Endothelial cell of umbilical vein (primary cell): ENCODE measurements at regions not wholly inside any gene's neighbourhood (a gene's known extent, or its start where the extent isn't known, plus 50 kb on each side); places are given as distances from the start of the nearest gene placed in this dataset.

ENCODE experiments used
- BruUV-seq: library from RNA; stranded (reverse); fragments of 400-500 nt; replicated peaks from 2 replicates; lab custom pipeline; 2021; lab: Mats Ljungman, UMichigan
- CTCF ChIA-PET: fragments of 300-600, 350-600 bp; sonication (Branson Sonifier 250); formaldehyde crosslinking; loops from one replicate; lab custom pipeline; 2021; ENCODE audit warnings: antibody characterized with exemption, inconsistent platforms; lab: Charles Lee
- POLR2A ChIA-PET: fragments of 300-600, 350-600 bp; sonication (Branson Sonifier 250); formaldehyde crosslinking; loops from one replicate; lab custom pipeline; 2021; ENCODE audit warnings: antibody characterized with exemption, inconsistent platforms; lab: Charles Lee
- DNase-seq: peaks from one replicate; pipeline ENCODE4 v3.0.0-alpha.2; 2011; ENCODE audit warnings: low read depth, low spot score
- FAIRE-seq: peaks from 2 replicates; lab custom pipeline; 2011; peaks lifted over from hg19 to GRCh38; lab: Jason Lieb, UNC
- H2AFZ ChIP-seq: 2 replicates; pipeline ENCODE4 v1.6.0; 2012; ENCODE audit warnings: low read depth, low read length, control low read depth, inconsistent platforms
- H3K27ac ChIP-seq: 2 replicates; pipeline ENCODE4 v1.5.1; 2011; ENCODE audit warnings: low read depth, mild to moderate bottlenecking, control low read depth, low read length, moderate library complexity; ENCODE audit not compliant: insufficient read depth
- H3K27me3 ChIP-seq, 2 experiments: 2 replicates each; pipeline versions ENCODE4 v1.6.0 to v1.6.1; 2011; ENCODE audit warnings: low read length in 2 of 2, mixed read lengths in 1 of 2; ENCODE audit not compliant: control insufficient read depth in 2 of 2, insufficient read depth in 2 of 2
- H3K36me3 ChIP-seq, 2 experiments: 2 replicates in 1 of 2; 3 replicates in 1 of 2; pipeline ENCODE4 v1.5.1; 2011; ENCODE audit warnings: low read length in 2 of 2, mild to moderate bottlenecking in 1 of 2, moderate library complexity in 1 of 2; ENCODE audit not compliant: control insufficient read depth in 2 of 2, insufficient read depth in 2 of 2; ENCODE audit errors: extremely low read depth in 1 of 2
- H3K4me1 ChIP-seq: 3 replicates; pipeline ENCODE4 v1.5.1; 2011; ENCODE audit warnings: mild to moderate bottlenecking, low read length; ENCODE audit not compliant: control insufficient read depth, insufficient read depth; ENCODE audit errors: extremely low read depth
- H3K4me2 ChIP-seq: 2 replicates; pipeline ENCODE4 v1.6.1; 2011; ENCODE audit warnings: low read length, control low read depth, mixed read lengths; ENCODE audit not compliant: insufficient read depth
- H3K4me3 ChIP-seq, 3 experiments: fragments of 200-600 bp in 1 of 3; sonication (generic), shearing (Covaris generic) in 1 of 3; replicated peaks in 1 of 3; 2 replicates each; pipeline ENCODE4 v1.5.1; 2011 to 2016; ENCODE audit warnings: control low read depth in 3 of 3, low read length in 3 of 3, mild to moderate bottlenecking in 2 of 3, inconsistent platforms in 1 of 3, low read depth in 1 of 3, moderate library complexity in 1 of 3; ENCODE audit not compliant: insufficient read depth in 1 of 3
- H3K79me2 ChIP-seq: 2 replicates; pipeline ENCODE4 v1.6.0; 2012; ENCODE audit warnings: low read length, inconsistent platforms; ENCODE audit not compliant: control insufficient read depth, insufficient read depth
- H3K9ac ChIP-seq: replicated peaks from 2 replicates; pipeline ENCODE3; 2011; ENCODE audit warnings: low read length, control low read depth; ENCODE audit not compliant: insufficient read depth; ENCODE audit errors: extremely low read depth
- H3K9me1 ChIP-seq: replicated peaks from 3 replicates; pipeline ENCODE4 v1.6.0; 2011; ENCODE audit warnings: mild to moderate bottlenecking, low read length; ENCODE audit not compliant: control insufficient read depth, insufficient read depth; ENCODE audit errors: extremely low read depth
- H3K9me3 ChIP-seq: replicated peaks from 2 replicates; pipeline ENCODE4 v1.5.1; 2012; ENCODE audit warnings: low read length, inconsistent platforms; ENCODE audit not compliant: control insufficient read depth, insufficient read depth
- H4K20me1 ChIP-seq: replicated peaks from 2 replicates; pipeline ENCODE3; 2011; ENCODE audit warnings: mild to moderate bottlenecking, low read length; ENCODE audit not compliant: control insufficient read depth, insufficient read depth; ENCODE audit errors: extremely low read depth
- CTCF ChIP-seq, 2 donors: IDR thresholded peaks; 1 replicate in 1 of 2; 2 replicates in 1 of 2; pipeline ENCODE4 v1.5.1; 2011; ENCODE audit warnings: low read length in 2 of 2, mild to moderate bottlenecking in 2 of 2, moderate library complexity in 2 of 2, control low read depth in 1 of 2, inconsistent platforms in 1 of 2, low read depth in 1 of 2; ENCODE audit not compliant: insufficient read depth in 1 of 2; ENCODE audit errors: extremely low read depth in 1 of 2
- EZH2 ChIP-seq: IDR thresholded peaks from 2 replicates; pipeline ENCODE4 v1.6.1; 2012; ENCODE audit warnings: borderline replicate concordance, low read depth, mild to moderate bottlenecking, moderate library complexity, low read length, inconsistent platforms; ENCODE audit not compliant: severe bottlenecking
- FOS ChIP-seq: IDR thresholded peaks from 2 replicates; pipeline ENCODE4 v1.6.1; 2011; ENCODE audit warnings: mild to moderate bottlenecking, low read length, moderate library complexity, borderline replicate concordance; ENCODE audit not compliant: insufficient read depth
- GATA2 ChIP-seq: IDR thresholded peaks from 2 replicates; pipeline ENCODE4 v1.7.0; 2011; ENCODE audit warnings: low read depth, mild to moderate bottlenecking, moderate library complexity, mixed read lengths, low read length; ENCODE audit not compliant: insufficient read length, insufficient read depth
- JUN ChIP-seq: IDR thresholded peaks from 2 replicates; pipeline ENCODE4 v1.6.1; 2011; ENCODE audit warnings: borderline replicate concordance, low read depth; ENCODE audit not compliant: insufficient read length, insufficient read depth
- MAX ChIP-seq: IDR thresholded peaks from 2 replicates; pipeline ENCODE4 v1.6.1; 2011; ENCODE audit not compliant: insufficient read depth, insufficient read length
- MYC ChIP-seq: IDR thresholded peaks from one replicate; pipeline ENCODE4 v1.6.1; 2011; ENCODE audit warnings: mild to moderate bottlenecking, low read depth, low read length
- POLR2A ChIP-seq: IDR thresholded peaks from 2 replicates; pipeline ENCODE4 v1.6.1; 2012; ENCODE audit warnings: low read depth, mild to moderate bottlenecking, control low read depth, low read length
- POLR2AphosphoS5 ChIP-seq: IDR thresholded peaks from 2 replicates; pipeline ENCODE4 v1.6.1; 2012; ENCODE audit warnings: low read depth, mild to moderate bottlenecking, control low read depth, low read length, moderate library complexity; ENCODE audit not compliant: insufficient read depth
- dilution Hi-C: fragments of 300-500 bp; cut with MboI; formaldehyde crosslinking; loops from one replicate; pipeline ENCODE4 v1.15.0; 2019; ENCODE audit warnings: low sequenced_read_pairs; ENCODE audit not compliant: extremely low pct_ligation_motif_present
- intact Hi-C: fragments of 100-400 bp; cut with micrococcal nuclease; formaldehyde crosslinking; loops from one replicate; pipeline ENCODE4 v1.10.0; 2022

- H3K9me3 ChIP-seq = no peaks in the 10 kb centered on the region
- no peak overlapping the region for H3K9ac ChIP-seq
- CTCF ChIA-PET = no interaction called here
- H3K4me3 ChIP-seq = no peak overlapping the region
- FAIRE-seq (no peak), DNase-seq (no peak)
- no peak overlapping the region for H2AFZ ChIP-seq
- BruUV-seq = no TSS peak
- no peak overlapping the region for H3K4me2 ChIP-seq
- intact Hi-C loops = no loop called here
- H3K27me3 ChIP-seq = no peaks in the 10 kb centered on the region
- H3K79me2 ChIP-seq = no peaks in the 10 kb centered on the region
- no peaks in the 10 kb centered on the region for H3K4me1 ChIP-seq
- no peaks in the 10 kb centered on the region for H3K9me1 ChIP-seq
- no peaks in the 10 kb centered on the region for H3K36me3 ChIP-seq
- POLR2A ChIA-PET = no interaction called here
- no peak for TF ChIP-seq POLR2AphosphoS5
- TF ChIP-seq CTCF (IDR thresholded peaks at IDR 0.05; ENCODE audit: extremely low read depth in 1 of 2, insufficient read depth in 1 of 2, low read depth in 1 of 2, low read length in 2 of 2) = no peak
- TF ChIP-seq MYC = no peak
- TF ChIP-seq FOS = no peak
- no peak for TF ChIP-seq EZH2
- TF ChIP-seq GATA2 = no peak
- TF ChIP-seq POLR2A = no peak
- TF ChIP-seq JUN = no peak
- no peak for TF ChIP-seq MAX
- H4K20me1 ChIP-seq = no peaks in the 10 kb centered on the region
- no peak overlapping the region for H3K27ac ChIP-seq
- dilution Hi-C loops = no loop called here
Observed at GRCh38 chr9:26689041-26689440, 203.6 kb downstream of the CAAP1 start.
